ENCODE measurements at regions not wholly inside any gene's neighbourhood (a gene's known extent, or its start where the extent isn't known, plus 50 kb on each side); places are given as distances from the start of the nearest gene placed in this dataset.

DNA sequence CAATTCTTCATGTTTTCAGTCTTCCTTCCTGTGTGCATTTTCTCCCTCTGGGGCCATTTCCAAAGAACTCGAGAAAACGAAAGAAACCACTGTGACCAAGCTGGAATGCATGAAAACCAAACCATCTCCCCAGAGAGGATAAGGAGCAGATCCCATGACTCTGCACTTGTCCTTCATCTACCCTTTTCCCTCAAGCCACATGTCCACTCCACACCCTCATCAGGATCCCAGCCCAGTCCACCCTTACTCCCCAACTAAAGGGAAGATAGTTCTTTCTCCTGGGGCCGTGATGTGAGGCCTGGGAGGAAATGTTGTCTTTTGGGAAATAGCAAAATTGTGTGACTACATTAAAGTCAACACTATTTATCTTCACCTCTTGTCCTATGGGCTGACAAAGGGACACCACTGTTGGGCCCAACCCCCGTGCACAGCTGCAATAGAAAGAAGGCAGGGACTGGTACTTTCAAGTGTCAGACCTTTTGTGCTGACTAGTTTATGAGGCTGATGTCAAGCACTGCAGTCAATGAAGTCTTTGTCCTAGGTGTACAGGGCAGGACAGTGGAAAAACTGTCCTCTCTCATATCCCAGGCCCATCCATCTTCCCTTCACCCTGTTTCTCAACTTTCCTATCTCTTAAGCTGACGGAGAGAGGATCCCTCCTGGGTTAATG lies 487.1 kb upstream of the NR2F2 start:
- no peaks in the 10 kb centered on the region for H3K9me3 ChIP-seq (ENCODE audit: control insufficient read depth, low read length)
- no peaks in the 10 kb centered on the region for H3K36me3 ChIP-seq (ENCODE audit: control insufficient read depth, insufficient read depth, low read length)
- H3K4me3 ChIP-seq (ENCODE audit: low read length): no peak overlapping the region
- H3K9ac ChIP-seq (ENCODE audit: low read length): no peak overlapping the region
- H3K4me1 ChIP-seq (ENCODE audit: control insufficient read depth, insufficient read depth, low read length): no peaks in the 10 kb centered on the region
- no peaks in the 10 kb centered on the region for H3K27me3 ChIP-seq (ENCODE audit: control insufficient read depth, insufficient read depth, low read length)

GRCh38 chr15:95845862-95846515 lies 484.5 kb upstream of the NR2F2 start:
- Histone ChIP-seq H3K9me3 (ENCODE audit: control insufficient read depth, low read length) (no peaks in the 10 kb centered on the region), H3K36me3 (ENCODE audit: control insufficient read depth, insufficient read depth, low read length) (no peaks in the 10 kb centered on the region), H3K9ac (ENCODE audit: low read length) (no peak overlapping the region), H3K4me1 (ENCODE audit: control insufficient read depth, insufficient read depth, low read length) (no peaks in the 10 kb centered on the region), H3K27me3 (ENCODE audit: control insufficient read depth, insufficient read depth, low read length) (no peaks in the 10 kb centered on the region), H3K4me3 (ENCODE audit: low read length) (no peak overlapping the region)

DNA sequence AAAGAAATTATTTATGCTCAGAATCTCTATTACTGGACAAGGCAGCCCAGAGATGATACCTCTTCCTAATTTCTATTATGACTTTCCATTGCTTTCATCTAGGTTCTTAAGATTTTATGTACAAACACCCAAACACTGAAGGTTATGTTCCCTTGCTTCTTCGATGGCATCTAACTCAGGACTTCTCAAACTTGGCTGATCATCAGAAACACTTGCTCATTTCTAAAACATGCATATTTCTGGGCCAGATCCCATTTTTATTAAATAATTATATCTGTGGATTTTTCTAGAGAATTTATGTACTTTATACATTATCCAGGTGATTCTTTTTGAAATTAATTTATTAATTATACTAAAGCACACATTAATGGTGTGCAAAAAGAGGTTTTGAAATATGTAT lies 482.4 kb upstream of the NR2F2 start:
- H3K9ac ChIP-seq (ENCODE audit: low read length): no peak overlapping the region
- no peaks in the 10 kb centered on the region for H3K9me3 ChIP-seq (ENCODE audit: control insufficient read depth, low read length)
- no peaks in the 10 kb centered on the region for H3K4me1 ChIP-seq (ENCODE audit: control insufficient read depth, insufficient read depth, low read length)
- no peaks in the 10 kb centered on the region for H3K27me3 ChIP-seq (ENCODE audit: control insufficient read depth, insufficient read depth, low read length)
- no peak overlapping the region for H3K4me3 ChIP-seq (ENCODE audit: low read length)
- H3K36me3 ChIP-seq (ENCODE audit: control insufficient read depth, insufficient read depth, low read length): no peaks in the 10 kb centered on the region

- no peaks in the 10 kb centered on the region for H3K27me3 ChIP-seq (ENCODE audit: control insufficient read depth, insufficient read depth, low read length)
- H3K9me3 ChIP-seq (ENCODE audit: control insufficient read depth, low read length): no peaks in the 10 kb centered on the region
- H3K36me3 ChIP-seq (ENCODE audit: control insufficient read depth, insufficient read depth, low read length): no peaks in the 10 kb centered on the region
- no peaks in the 10 kb centered on the region for H3K4me1 ChIP-seq (ENCODE audit: control insufficient read depth, insufficient read depth, low read length)
- no peak overlapping the region for H3K4me3 ChIP-seq (ENCODE audit: low read length)
- no peak overlapping the region for H3K9ac ChIP-seq (ENCODE audit: low read length)
These were observed 479.7 kb upstream of the NR2F2 start for GRCh38 chr15:95850837-95851236.

DNA sequence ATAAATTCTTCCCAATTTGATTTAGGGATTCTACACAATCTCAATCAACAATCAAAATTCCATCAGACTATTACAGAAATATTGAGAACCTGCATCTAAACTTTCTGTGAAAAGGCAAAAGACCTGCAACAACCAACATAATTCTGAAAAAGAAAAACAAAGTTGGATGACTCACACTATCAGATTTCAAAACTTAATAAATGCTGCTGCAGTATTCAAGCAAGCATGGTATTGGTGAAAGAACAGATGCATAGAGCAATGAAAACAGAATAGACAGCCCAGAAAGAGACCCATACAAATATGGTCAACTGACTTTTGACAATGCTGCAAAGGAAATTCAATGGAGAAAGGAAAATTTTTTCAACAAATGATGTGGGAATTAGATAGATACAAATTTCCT lies 477.1 kb upstream of the NR2F2 start:
- no peaks in the 10 kb centered on the region for H3K36me3 ChIP-seq (ENCODE audit: control insufficient read depth, insufficient read depth, low read length)
- H3K4me1 ChIP-seq (ENCODE audit: control insufficient read depth, insufficient read depth, low read length): no peaks in the 10 kb centered on the region
- no peak overlapping the region for H3K9ac ChIP-seq (ENCODE audit: low read length)
- no peaks in the 10 kb centered on the region for H3K9me3 ChIP-seq (ENCODE audit: control insufficient read depth, low read length)
- H3K27me3 ChIP-seq (ENCODE audit: control insufficient read depth, insufficient read depth, low read length): no peaks in the 10 kb centered on the region
- H3K4me3 ChIP-seq (ENCODE audit: low read length): no peak overlapping the region

DNA sequence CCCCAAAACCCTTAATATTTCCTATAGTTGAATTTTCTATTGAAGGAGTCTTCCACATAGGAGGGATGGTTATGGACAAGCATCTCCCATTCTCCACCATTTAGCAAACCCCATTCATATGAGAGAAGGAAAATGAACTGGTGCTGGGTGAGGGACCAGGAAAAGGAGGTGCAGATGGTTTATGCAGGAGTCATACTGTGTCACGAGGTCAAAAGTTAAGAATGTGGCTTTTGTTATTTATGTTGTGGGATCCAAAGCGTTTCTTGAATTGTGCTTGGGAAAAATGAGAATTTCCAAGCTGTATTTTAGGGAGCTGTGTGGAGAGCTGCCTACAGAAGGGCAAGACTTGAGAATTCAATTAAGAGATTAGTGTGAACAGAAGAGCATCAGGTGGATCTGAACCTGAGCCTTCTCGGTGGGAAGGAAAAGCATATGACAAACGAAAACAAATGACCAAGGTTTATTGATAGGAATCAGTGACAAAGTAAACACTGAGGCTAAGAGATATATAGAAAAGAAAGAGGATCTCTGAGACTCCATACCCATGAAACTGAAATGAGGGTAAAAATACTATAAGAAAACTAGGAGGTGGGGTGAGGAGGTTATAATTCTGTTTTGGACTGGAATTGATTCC lies 473.3 kb upstream of the NR2F2 start:
- no peaks in the 10 kb centered on the region for H3K27me3 ChIP-seq (ENCODE audit: control insufficient read depth, insufficient read depth, low read length)
- H3K36me3 ChIP-seq (ENCODE audit: control insufficient read depth, insufficient read depth, low read length): no peaks in the 10 kb centered on the region
- no peaks in the 10 kb centered on the region for H3K9me3 ChIP-seq (ENCODE audit: control insufficient read depth, low read length)
- H3K9ac ChIP-seq (ENCODE audit: low read length): no peak overlapping the region
- no peak overlapping the region for H3K4me3 ChIP-seq (ENCODE audit: low read length)
- H3K4me1 ChIP-seq (ENCODE audit: control insufficient read depth, insufficient read depth, low read length): no peaks in the 10 kb centered on the region

GRCh38 chr15:95857758-95858157 lies 472.7 kb upstream of the NR2F2 start:
- Histone ChIP-seq H3K4me3 (ENCODE audit: low read length) (no peak overlapping the region), H3K4me1 (ENCODE audit: control insufficient read depth, insufficient read depth, low read length) (no peaks in the 10 kb centered on the region), H3K27me3 (ENCODE audit: control insufficient read depth, insufficient read depth, low read length) (no peaks in the 10 kb centered on the region)

DNA sequence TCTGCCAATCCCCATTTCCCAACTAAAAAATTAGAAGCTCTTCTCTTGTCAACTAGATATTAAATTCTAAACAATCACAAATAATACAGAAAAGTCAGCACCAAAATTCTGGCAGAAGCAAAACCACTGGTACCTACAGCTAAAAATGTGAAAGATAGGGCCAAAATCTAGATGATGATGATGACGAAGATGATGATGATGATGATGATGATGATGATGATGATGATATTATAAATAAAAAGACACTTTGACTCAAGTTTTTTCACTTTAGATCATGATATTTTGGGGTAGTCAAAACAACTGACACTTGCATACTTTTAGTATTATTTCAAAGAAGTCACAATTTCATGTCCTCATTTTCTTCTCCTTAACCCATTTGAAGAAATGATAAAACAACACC lies 470.1 kb upstream of the NR2F2 start:
- no peaks in the 10 kb centered on the region for H3K27me3 ChIP-seq (ENCODE audit: control insufficient read depth, insufficient read depth, low read length)
- no peak overlapping the region for H3K9ac ChIP-seq (ENCODE audit: low read length)
- no peaks in the 10 kb centered on the region for H3K9me3 ChIP-seq (ENCODE audit: control insufficient read depth, low read length)
- H3K4me3 ChIP-seq (ENCODE audit: low read length): no peak overlapping the region
- no peaks in the 10 kb centered on the region for H3K36me3 ChIP-seq (ENCODE audit: control insufficient read depth, insufficient read depth, low read length)
- no peaks in the 10 kb centered on the region for H3K4me1 ChIP-seq (ENCODE audit: control insufficient read depth, insufficient read depth, low read length)

More at GRCh38 chr15:95857758-95858157, 472.7 kb upstream of the NR2F2 start:
- Histone ChIP-seq H3K9me3 (ENCODE audit: control insufficient read depth, low read length) (no peaks in the 10 kb centered on the region), H3K36me3 (ENCODE audit: control insufficient read depth, insufficient read depth, low read length) (no peaks in the 10 kb centered on the region), H3K9ac (ENCODE audit: low read length) (no peak overlapping the region)

- Histone ChIP-seq H3K27me3 (ENCODE audit: control insufficient read depth, insufficient read depth, low read length) (no peaks in the 10 kb centered on the region), H3K9ac (ENCODE audit: low read length) (no peak overlapping the region), H3K9me3 (ENCODE audit: control insufficient read depth, low read length) (no peaks in the 10 kb centered on the region), H3K4me3 (ENCODE audit: low read length) (no peak overlapping the region), H3K36me3 (ENCODE audit: control insufficient read depth, insufficient read depth, low read length) (no peaks in the 10 kb centered on the region), H3K4me1 (ENCODE audit: control insufficient read depth, insufficient read depth, low read length) (no peaks in the 10 kb centered on the region)
These were observed 466.0 kb upstream of the NR2F2 start for GRCh38 chr15:95864467-95864886.

GRCh38 chr15:95865330-95865739 lies 465.2 kb upstream of the NR2F2 start:
- Histone ChIP-seq H3K4me1 (ENCODE audit: control insufficient read depth, insufficient read depth, low read length) (no peaks in the 10 kb centered on the region), H3K9ac (ENCODE audit: low read length) (no peak overlapping the region), H3K9me3 (ENCODE audit: control insufficient read depth, low read length) (no peaks in the 10 kb centered on the region), H3K4me3 (ENCODE audit: low read length) (no peak overlapping the region), H3K36me3 (ENCODE audit: control insufficient read depth, insufficient read depth, low read length) (no peaks in the 10 kb centered on the region), H3K27me3 (ENCODE audit: control insufficient read depth, insufficient read depth, low read length) (no peaks in the 10 kb centered on the region)

GRCh38 chr15:95866711-95867440 lies 463.6 kb upstream of the NR2F2 start:
- Histone ChIP-seq H3K36me3 (ENCODE audit: control insufficient read depth, insufficient read depth, low read length) (no peaks in the 10 kb centered on the region), H3K4me3 (ENCODE audit: low read length) (no peak overlapping the region), H3K9ac (ENCODE audit: low read length) (no peak overlapping the region), H3K4me1 (ENCODE audit: control insufficient read depth, insufficient read depth, low read length) (no peaks in the 10 kb centered on the region), H3K27me3 (ENCODE audit: control insufficient read depth, insufficient read depth, low read length) (no peaks in the 10 kb centered on the region), H3K9me3 (ENCODE audit: control insufficient read depth, low read length) (no peaks in the 10 kb centered on the region)

DNA sequence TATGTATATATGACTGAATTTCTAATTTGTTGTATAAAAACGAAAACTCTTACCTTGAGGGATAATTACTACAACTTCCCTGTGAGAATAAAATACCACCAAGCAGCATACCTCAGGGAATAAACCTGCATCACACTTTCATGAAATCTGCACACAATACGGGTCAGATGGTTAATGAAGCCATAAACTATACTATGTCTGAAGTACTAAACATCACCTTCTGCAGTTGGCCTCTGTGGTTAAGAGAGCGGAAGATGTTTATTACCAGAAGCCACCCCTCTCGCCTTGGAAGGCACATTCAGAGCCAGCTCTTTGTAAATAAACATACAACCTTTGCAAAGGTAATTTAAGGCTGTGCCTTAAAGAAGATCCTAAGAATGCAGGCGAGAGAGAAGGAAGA lies 462.1 kb upstream of the NR2F2 start:
- Histone ChIP-seq H3K4me3 (ENCODE audit: low read length) (no peak overlapping the region), H3K4me1 (ENCODE audit: control insufficient read depth, insufficient read depth, low read length) (no peaks in the 10 kb centered on the region), H3K9ac (ENCODE audit: low read length) (no peak overlapping the region), H3K27me3 (ENCODE audit: control insufficient read depth, insufficient read depth, low read length) (no peaks in the 10 kb centered on the region), H3K36me3 (ENCODE audit: control insufficient read depth, insufficient read depth, low read length) (no peaks in the 10 kb centered on the region), H3K9me3 (ENCODE audit: control insufficient read depth, low read length) (no peaks in the 10 kb centered on the region)

All from mucosa of stomach (tissue), 1 donor.